Type B pancreatic cell (in vitro differentiated cells): ENCODE measurements at regions not wholly inside any gene's neighbourhood (a gene's known extent, or its start where the extent isn't known, plus 50 kb on each side); places are given as distances from the start of the nearest gene placed in this dataset.

Source experiments
- DNase-seq: peaks from one replicate; pipeline ENCODE4 v3.0.0; 2021; ENCODE audit warnings: mixed read lengths; ENCODE audit not compliant: unreplicated experiment; ENCODE audit errors: extremely low spot score
- H3K27ac Mint-ChIP-seq: 2 replicates; pipeline ENCODE4 v1.8.0; 2021; ENCODE audit warnings: mild to moderate bottlenecking, mixed read lengths
- H3K27me3 Mint-ChIP-seq: 2 replicates; pipeline ENCODE4 v1.8.0; 2021; ENCODE audit warnings: mixed read lengths
- H3K36me3 Mint-ChIP-seq: 2 replicates; pipeline ENCODE4 v1.8.0; 2021; ENCODE audit warnings: mixed read lengths
- H3K4me1 Mint-ChIP-seq: one replicate; pipeline ENCODE4 v1.8.0; 2021; ENCODE audit warnings: mixed read lengths; ENCODE audit not compliant: unreplicated experiment
- H3K4me3 Mint-ChIP-seq: 2 replicates; pipeline ENCODE4 v1.8.0; 2021; ENCODE audit warnings: mild to moderate bottlenecking, mixed read lengths
- H3K9me3 Mint-ChIP-seq: 2 replicates; pipeline ENCODE4 v1.8.0; 2021; ENCODE audit warnings: mixed read lengths
- CTCF ChIP-seq: fragments of 200-600 bp; sonication (generic); conservative IDR thresholded peaks from 2 replicates; pipeline ENCODE4 v1.5.0; 2021; ENCODE audit warnings: antibody characterized with exemption, mild to moderate bottlenecking

- H3K4me3 Mint-ChIP-seq = no peak overlapping the region
- no peak for DNase-seq
- H3K9me3 Mint-ChIP-seq = peaks cover 4% of the 10 kb centered on the region
- no peak for TF ChIP-seq CTCF
- H3K27me3 Mint-ChIP-seq = no peaks in the 10 kb centered on the region
- no peaks in the 10 kb centered on the region for H3K36me3 Mint-ChIP-seq
- H3K27ac Mint-ChIP-seq = no peak overlapping the region
- no peaks in the 10 kb centered on the region for H3K4me1 Mint-ChIP-seq
These were observed 122.8 kb downstream of the RASSF9 start for GRCh38 chr12:85713373-85713772.

DNA sequence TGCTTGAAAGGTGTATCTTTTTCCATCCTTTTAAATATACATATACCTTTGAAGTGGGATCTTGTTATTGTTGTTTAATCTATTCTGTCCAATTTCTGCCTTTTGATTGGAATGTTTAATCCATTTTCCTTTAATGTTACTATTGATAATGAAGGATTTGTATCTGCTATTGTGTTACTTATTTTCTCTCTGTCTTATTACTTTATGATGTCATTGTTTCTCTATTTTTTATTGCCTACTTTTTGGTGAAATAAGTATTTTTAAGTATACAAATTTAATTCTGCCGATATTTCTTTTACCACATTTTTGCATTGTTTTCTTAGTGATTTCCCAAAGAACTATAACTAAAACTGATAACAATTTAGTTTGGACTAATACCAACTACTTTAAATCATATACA is 121.8 kb downstream of the RASSF9 start:
- H3K4me3 Mint-ChIP-seq = no peak overlapping the region
- no peaks in the 10 kb centered on the region for H3K27me3 Mint-ChIP-seq
- H3K9me3 Mint-ChIP-seq = peaks cover 4% of the 10 kb centered on the region
- H3K36me3 Mint-ChIP-seq = no peaks in the 10 kb centered on the region
- no peak overlapping the region for H3K27ac Mint-ChIP-seq
- no peaks in the 10 kb centered on the region for H3K4me1 Mint-ChIP-seq
- TF ChIP-seq CTCF = no peak
- no peak for DNase-seq

GRCh38 chr12:85720308-85721033 is 115.7 kb downstream of the RASSF9 start:
- Mint-ChIP-seq H3K27ac (no peak overlapping the region), H3K4me1 (no peaks in the 10 kb centered on the region), H3K9me3 (no peaks in the 10 kb centered on the region), H3K4me3 (no peak overlapping the region), H3K36me3 (no peaks in the 10 kb centered on the region), H3K27me3 (no peaks in the 10 kb centered on the region)
- no peak for TF ChIP-seq CTCF
- DNase-seq = no peak

DNA sequence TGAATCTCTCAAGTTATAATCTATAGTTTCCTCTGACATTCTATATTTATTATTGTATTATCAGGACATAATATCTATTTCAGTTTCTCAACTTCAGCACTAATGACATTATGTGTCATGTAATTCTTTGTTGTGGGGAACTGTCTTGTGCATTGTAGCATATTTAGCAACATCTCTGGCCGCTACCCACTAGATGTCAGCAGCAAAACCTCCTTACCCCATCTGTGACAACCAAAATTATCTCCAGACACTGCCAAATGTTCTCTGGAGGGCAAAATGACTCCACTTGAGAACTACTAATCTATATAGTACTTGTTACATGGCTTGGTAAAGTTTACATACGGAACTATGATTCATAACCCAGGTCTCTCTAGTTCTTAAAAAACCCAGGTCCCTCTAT is 110.2 kb downstream of the RASSF9 start:
- Mint-ChIP-seq H3K27ac (no peak overlapping the region), H3K4me1 (no peaks in the 10 kb centered on the region), H3K36me3 (no peaks in the 10 kb centered on the region), H3K27me3 (no peaks in the 10 kb centered on the region), H3K4me3 (no peak overlapping the region), H3K9me3 (no peaks in the 10 kb centered on the region)
- no peak for TF ChIP-seq CTCF
- DNase-seq = no peak

DNA sequence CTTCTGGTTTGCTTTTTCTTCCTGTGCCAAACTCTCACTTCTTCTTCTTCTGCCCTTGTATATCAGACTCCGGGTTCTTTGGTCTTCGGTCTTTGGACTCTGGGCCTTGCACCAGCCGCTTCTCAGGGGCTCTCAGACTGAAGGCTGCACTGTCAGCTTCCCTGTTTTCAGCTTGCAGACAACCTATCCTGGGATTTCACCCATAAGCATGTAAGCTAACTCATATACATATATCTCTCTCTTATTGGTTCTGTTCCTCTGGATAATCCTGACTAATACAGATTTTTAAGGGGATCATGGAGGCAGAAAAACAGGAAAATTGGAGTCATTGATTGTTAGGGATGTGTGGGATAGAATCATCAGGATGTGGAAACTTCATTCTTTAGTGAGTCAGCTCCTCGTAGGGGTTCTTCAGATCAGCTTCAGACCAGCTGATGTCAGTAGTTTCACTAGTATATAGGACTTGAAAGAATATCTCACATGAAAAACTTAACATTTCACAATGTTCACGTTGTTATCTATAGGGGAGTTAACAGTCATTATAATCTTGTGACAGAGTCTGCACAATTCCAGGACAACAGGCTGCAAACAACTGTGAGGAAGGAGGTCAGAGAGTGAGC is 102.9 kb downstream of the RASSF9 start:
- no peak for DNase-seq
- H3K27me3 Mint-ChIP-seq = no peaks in the 10 kb centered on the region
- H3K4me1 Mint-ChIP-seq = no peaks in the 10 kb centered on the region
- H3K9me3 Mint-ChIP-seq = no peaks in the 10 kb centered on the region
- TF ChIP-seq CTCF = no peak
- no peak overlapping the region for H3K4me3 Mint-ChIP-seq
- no peaks in the 10 kb centered on the region for H3K36me3 Mint-ChIP-seq
- H3K27ac Mint-ChIP-seq = no peak overlapping the region
